Brain microvascular endothelial cell (primary cell): ENCODE measurements at regions not wholly inside any gene's neighbourhood (a gene's known extent, or its start where the extent isn't known, plus 50 kb on each side); places are given as distances from the start of the nearest gene placed in this dataset.

ENCODE experiments used
- DNase-seq: peaks from one replicate; pipeline ENCODE4 v3.0.0-alpha.2; 2020
- H3K27ac ChIP-seq: fragments of 250-450 bp; sonication (Bioruptor Pico); 2 replicates; pipeline ENCODE4 v1.5.1; 2020; ENCODE audit warnings: mild to moderate bottlenecking, moderate library complexity
- H3K27me3 ChIP-seq: fragments of 250-450 bp; sonication (Bioruptor Pico); replicated peaks from 2 replicates; pipeline ENCODE4 v1.5.1; 2020; ENCODE audit warnings: mild to moderate bottlenecking
- H3K36me3 ChIP-seq: fragments of 250-450 bp; sonication (Bioruptor Pico); replicated peaks from 2 replicates; pipeline ENCODE4 v1.5.1; 2020; ENCODE audit warnings: mild to moderate bottlenecking
- H3K4me3 ChIP-seq: 2 replicates; pipeline ENCODE4 v1.5.1; 2011; ENCODE audit warnings: low read depth, mild to moderate bottlenecking, control low read depth, low read length, moderate library complexity
- in situ Hi-C: cut with HindIII; loops from 2 replicates; pipeline ENCODE4 v1.10.0; 2017; ENCODE audit warnings: low sequenced_read_pairs, low pct_ligation_motif_present
- TF ChIP-seq, protein P1 (sequence below): IDR thresholded peaks from 2 replicates; pipeline ENCODE4 v1.5.1; 2011; ENCODE audit warnings: low read depth, mild to moderate bottlenecking, moderate library complexity, low read length, control low read depth, inconsistent platforms; ENCODE audit errors: missing control alignments

- TF ChIP-seq, protein P1, sequence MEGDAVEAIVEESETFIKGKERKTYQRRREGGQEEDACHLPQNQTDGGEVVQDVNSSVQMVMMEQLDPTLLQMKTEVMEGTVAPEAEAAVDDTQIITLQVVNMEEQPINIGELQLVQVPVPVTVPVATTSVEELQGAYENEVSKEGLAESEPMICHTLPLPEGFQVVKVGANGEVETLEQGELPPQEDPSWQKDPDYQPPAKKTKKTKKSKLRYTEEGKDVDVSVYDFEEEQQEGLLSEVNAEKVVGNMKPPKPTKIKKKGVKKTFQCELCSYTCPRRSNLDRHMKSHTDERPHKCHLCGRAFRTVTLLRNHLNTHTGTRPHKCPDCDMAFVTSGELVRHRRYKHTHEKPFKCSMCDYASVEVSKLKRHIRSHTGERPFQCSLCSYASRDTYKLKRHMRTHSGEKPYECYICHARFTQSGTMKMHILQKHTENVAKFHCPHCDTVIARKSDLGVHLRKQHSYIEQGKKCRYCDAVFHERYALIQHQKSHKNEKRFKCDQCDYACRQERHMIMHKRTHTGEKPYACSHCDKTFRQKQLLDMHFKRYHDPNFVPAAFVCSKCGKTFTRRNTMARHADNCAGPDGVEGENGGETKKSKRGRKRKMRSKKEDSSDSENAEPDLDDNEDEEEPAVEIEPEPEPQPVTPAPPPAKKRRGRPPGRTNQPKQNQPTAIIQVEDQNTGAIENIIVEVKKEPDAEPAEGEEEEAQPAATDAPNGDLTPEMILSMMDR = no peak
- in situ Hi-C loops = no loop called here
- Histone ChIP-seq H3K4me3 (no peak overlapping the region), H3K36me3 (no peaks in the 10 kb centered on the region), H3K27me3 (no peaks in the 10 kb centered on the region), H3K27ac (no peak overlapping the region)
- no peak for DNase-seq
Measured at GRCh38 chr5:67971223-67971830, 244.2 kb upstream of the PIK3R1 start.

DNA sequence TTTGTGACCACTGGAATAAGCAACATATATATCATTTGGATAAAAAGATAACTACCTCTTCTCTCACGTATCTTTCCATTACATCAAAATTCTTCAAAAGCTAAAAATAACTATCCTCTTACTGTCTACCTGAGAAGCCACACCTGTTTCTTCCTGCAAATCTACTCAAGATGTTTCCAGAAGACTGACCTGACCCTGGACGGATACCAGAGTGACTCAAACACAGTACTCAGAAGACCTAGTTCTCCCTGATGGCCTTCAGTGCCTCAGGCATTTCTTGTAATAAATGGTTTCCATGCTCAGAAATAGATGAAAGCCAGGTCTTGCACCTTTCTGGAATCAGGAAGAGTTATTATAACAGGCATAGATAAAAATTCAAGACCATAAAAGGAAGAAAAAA is 245.9 kb upstream of the PIK3R1 start:
- Histone ChIP-seq H3K4me3 (no peak overlapping the region), H3K36me3 (no peaks in the 10 kb centered on the region), H3K27ac (no peak overlapping the region), H3K27me3 (no peaks in the 10 kb centered on the region)
- in situ Hi-C loops = no loop called here
- DNase-seq = no peak
- TF ChIP-seq, protein P1 = no peak

GRCh38 chr5:67969176-67969575 is 246.4 kb upstream of the PIK3R1 start:
- in situ Hi-C loops = no loop called here
- Histone ChIP-seq H3K4me3 (no peak overlapping the region), H3K36me3 (no peaks in the 10 kb centered on the region), H3K27ac (no peak overlapping the region), H3K27me3 (no peaks in the 10 kb centered on the region)
- no peak for DNase-seq
- TF ChIP-seq, protein P1 = no peak

- Histone ChIP-seq H3K36me3 (no peaks in the 10 kb centered on the region), H3K4me3 (no peak overlapping the region), H3K27me3 (no peaks in the 10 kb centered on the region), H3K27ac (no peak overlapping the region)
- TF ChIP-seq, protein P1 = no peak
- in situ Hi-C loops = no loop called here
- no peak for DNase-seq
Measured at GRCh38 chr5:67966712-67967111, 248.8 kb upstream of the PIK3R1 start.

- H3K4me3 ChIP-seq = no peak overlapping the region
- H3K27ac ChIP-seq = no peak overlapping the region
- H3K27me3 ChIP-seq = no peaks in the 10 kb centered on the region
- no peak for DNase-seq
- TF ChIP-seq, protein P1 = no peak
- no peaks in the 10 kb centered on the region for H3K36me3 ChIP-seq
- in situ Hi-C loops = no loop called here
Measured at GRCh38 chr5:67964619-67965018, 250.9 kb upstream of the PIK3R1 start.

GRCh38 chr5:67963789-67964519 is 251.6 kb upstream of the PIK3R1 start:
- in situ Hi-C loops = no loop called here
- DNase-seq = no peak
- TF ChIP-seq, protein P1 = no peak
- Histone ChIP-seq H3K27me3 (no peaks in the 10 kb centered on the region), H3K27ac (no peak overlapping the region), H3K4me3 (no peak overlapping the region), H3K36me3 (no peaks in the 10 kb centered on the region)
